Esophagus squamous epithelium (tissue), 4 donors: ENCODE measurements at regions not wholly inside any gene's neighbourhood (a gene's known extent, or its start where the extent isn't known, plus 50 kb on each side); places are given as distances from the start of the nearest gene placed in this dataset.

Source experiments
- POLR2A ChIP-seq, 4 donors: fragments of 450-650 bp; IDR thresholded peaks; one replicate each; pipeline ENCODE4 v1.6.1; 2017; ENCODE audit warnings: antibody characterized with exemption in 4 of 4, mild to moderate bottlenecking in 4 of 4, moderate library complexity in 3 of 4
- TF ChIP-seq, protein P1 (sequence below), 6 experiments: fragments of 450-650 bp in 4 of 6; fragments of 200-600 bp in 2 of 6; sonication (generic) in 2 of 6; IDR thresholded peaks; one replicate each; pipeline ENCODE4 v1.5.1; 2016 to 2019; ENCODE audit warnings: antibody characterized with exemption in 6 of 6, mild to moderate bottlenecking in 4 of 6, moderate library complexity in 4 of 6

GRCh38 chr18:39167990-39168389, 1602.4 kb upstream of the CELF4 start:
- TF ChIP-seq, protein P1, sequence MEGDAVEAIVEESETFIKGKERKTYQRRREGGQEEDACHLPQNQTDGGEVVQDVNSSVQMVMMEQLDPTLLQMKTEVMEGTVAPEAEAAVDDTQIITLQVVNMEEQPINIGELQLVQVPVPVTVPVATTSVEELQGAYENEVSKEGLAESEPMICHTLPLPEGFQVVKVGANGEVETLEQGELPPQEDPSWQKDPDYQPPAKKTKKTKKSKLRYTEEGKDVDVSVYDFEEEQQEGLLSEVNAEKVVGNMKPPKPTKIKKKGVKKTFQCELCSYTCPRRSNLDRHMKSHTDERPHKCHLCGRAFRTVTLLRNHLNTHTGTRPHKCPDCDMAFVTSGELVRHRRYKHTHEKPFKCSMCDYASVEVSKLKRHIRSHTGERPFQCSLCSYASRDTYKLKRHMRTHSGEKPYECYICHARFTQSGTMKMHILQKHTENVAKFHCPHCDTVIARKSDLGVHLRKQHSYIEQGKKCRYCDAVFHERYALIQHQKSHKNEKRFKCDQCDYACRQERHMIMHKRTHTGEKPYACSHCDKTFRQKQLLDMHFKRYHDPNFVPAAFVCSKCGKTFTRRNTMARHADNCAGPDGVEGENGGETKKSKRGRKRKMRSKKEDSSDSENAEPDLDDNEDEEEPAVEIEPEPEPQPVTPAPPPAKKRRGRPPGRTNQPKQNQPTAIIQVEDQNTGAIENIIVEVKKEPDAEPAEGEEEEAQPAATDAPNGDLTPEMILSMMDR (IDR thresholded peaks at IDR 0.05) = no peak
- TF ChIP-seq POLR2A (IDR thresholded peaks at IDR 0.05) = no peak
